GM18520 (cell line): ENCODE measurements at regions not wholly inside any gene's neighbourhood (a gene's known extent, or its start where the extent isn't known, plus 50 kb on each side); places are given as distances from the start of the nearest gene placed in this dataset.
"Not testable (repeated sequence)": the region's sequence is repeated elsewhere in the genome, so short reads cannot be mapped to it uniquely, and the experiment has no call there.

Experiments used
- ATAC-seq: cut with Tn5 transposase; IDR thresholded peaks from one replicate; pipeline ENCODE4 v1.9.1; 2021; ENCODE audit not compliant: unreplicated experiment

GRCh38 chr11:15300341-15300740 is 185.6 kb downstream of the INSC start:
- ATAC-seq: no peak

- ATAC-seq: no peak
Observed at GRCh38 chr11:15307619-15308024, 192.9 kb downstream of the INSC start.

GRCh38 chr11:15308840-15309239 is 194.1 kb downstream of the INSC start:
- no peak for ATAC-seq

GRCh38 chr11:15309296-15309695 is 194.6 kb downstream of the INSC start:
- ATAC-seq: no peak

- no peak for ATAC-seq
Observed at GRCh38 chr11:15313862-15314261, 199.1 kb downstream of the INSC start.

GRCh38 chr11:15318814-15319213 is 204.1 kb downstream of the INSC start:
- ATAC-seq: no peak

- ATAC-seq: no peak
Observed at GRCh38 chr11:15326520-15326919, 211.8 kb downstream of the INSC start.

- no peak for ATAC-seq
Observed at GRCh38 chr11:15327786-15328231, 213.1 kb downstream of the INSC start.

- ATAC-seq: no peak
Observed at GRCh38 chr11:15333407-15333806, 218.7 kb downstream of the INSC start.

- no peak for ATAC-seq
Observed at GRCh38 chr11:15334766-15335165, 220.0 kb downstream of the INSC start.

GRCh38 chr11:15336021-15336420 is 221.3 kb downstream of the INSC start:
- ATAC-seq: no peak

- no peak for ATAC-seq
Observed at GRCh38 chr11:15339302-15339701, 224.6 kb downstream of the INSC start.

- ATAC-seq: no peak
Observed at GRCh38 chr11:15341587-15341986, 226.9 kb downstream of the INSC start.

GRCh38 chr11:15342163-15342562 is 227.4 kb downstream of the INSC start:
- ATAC-seq: no peak

GRCh38 chr11:15346907-15347306 is 232.2 kb downstream of the INSC start:
- no peak for ATAC-seq

- no peak for ATAC-seq
Observed at GRCh38 chr11:15347969-15348734, 233.4 kb downstream of the INSC start.

- ATAC-seq: no peak
Observed at GRCh38 chr11:15349413-15349812, 234.7 kb downstream of the INSC start.

- ATAC-seq: no peak
Observed at GRCh38 chr11:15361316-15361715, 246.6 kb downstream of the INSC start.

- not testable (repeated sequence) for ATAC-seq
Observed at GRCh38 chr11:15365286-15365685, 250.6 kb downstream of the INSC start.

- ATAC-seq: no peak
Observed at GRCh38 chr11:15367695-15368094, 253.0 kb downstream of the INSC start.

GRCh38 chr11:15370495-15371147 is 255.9 kb downstream of the INSC start:
- ATAC-seq: no peak

- no peak for ATAC-seq
Observed at GRCh38 chr11:15371533-15371932, 256.8 kb downstream of the INSC start.

GRCh38 chr11:15374418-15374817 is 259.7 kb downstream of the INSC start:
- no peak for ATAC-seq
